ENCODE measurements at regions not wholly inside any gene's neighbourhood (a gene's known extent, or its start where the extent isn't known, plus 50 kb on each side); places are given as distances from the start of the nearest gene placed in this dataset.

DNA sequence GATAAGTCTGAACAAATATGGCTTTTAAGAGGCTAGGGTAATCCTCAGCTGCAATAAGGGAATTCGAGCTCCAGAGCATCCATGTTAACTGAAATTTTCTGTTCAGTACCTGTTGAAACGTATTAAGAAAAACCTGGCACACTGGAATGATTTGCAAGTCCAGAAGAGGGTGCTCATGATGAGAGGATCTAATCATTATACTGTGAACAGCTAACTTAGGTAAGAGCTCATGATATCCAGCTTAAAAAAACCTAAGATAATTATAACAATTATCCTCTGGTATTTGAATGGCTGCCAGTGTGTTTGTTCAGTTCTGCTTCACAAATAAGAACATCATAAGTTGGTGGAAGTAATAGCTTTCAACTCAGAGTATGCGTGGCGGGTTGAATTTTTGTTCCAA is 1118.3 kb upstream of the DDX18 start:
- H3K9me3 ChIP-seq (ENCODE audit: control insufficient read depth in 2 of 3, insufficient read depth in 1 of 3, low read length in 3 of 3) = no peaks in the 10 kb centered on the region
- H3K9ac ChIP-seq (ENCODE audit: low read length in 3 of 3) = no peak overlapping the region
- DNase-seq (peak in 1 of 5 donors; percentile 7), FAIRE-seq (no peak)
- no peaks in the 10 kb centered on the region for H3K36me3 ChIP-seq (ENCODE audit: control insufficient read depth in 2 of 3, insufficient read depth in 3 of 3, low read length in 3 of 3)
- no peaks in the 10 kb centered on the region for H3K27me3 ChIP-seq (ENCODE audit: control insufficient read depth, insufficient read depth, low read length)
- H3K27ac ChIP-seq (ENCODE audit: low read depth in 2 of 2, low read length in 2 of 2) = no peak overlapping the region
- H3K4me1 ChIP-seq (ENCODE audit: control insufficient read depth in 2 of 3, insufficient read depth in 2 of 3, low read depth in 1 of 3, low read length in 3 of 3) = no peaks in the 10 kb centered on the region
- intact Hi-C loops (cut with DNase I) = no loop called here
- no peak overlapping the region for H3K4me3 ChIP-seq (ENCODE audit: low read length in 3 of 3)
- TF ChIP-seq, protein P1, sequence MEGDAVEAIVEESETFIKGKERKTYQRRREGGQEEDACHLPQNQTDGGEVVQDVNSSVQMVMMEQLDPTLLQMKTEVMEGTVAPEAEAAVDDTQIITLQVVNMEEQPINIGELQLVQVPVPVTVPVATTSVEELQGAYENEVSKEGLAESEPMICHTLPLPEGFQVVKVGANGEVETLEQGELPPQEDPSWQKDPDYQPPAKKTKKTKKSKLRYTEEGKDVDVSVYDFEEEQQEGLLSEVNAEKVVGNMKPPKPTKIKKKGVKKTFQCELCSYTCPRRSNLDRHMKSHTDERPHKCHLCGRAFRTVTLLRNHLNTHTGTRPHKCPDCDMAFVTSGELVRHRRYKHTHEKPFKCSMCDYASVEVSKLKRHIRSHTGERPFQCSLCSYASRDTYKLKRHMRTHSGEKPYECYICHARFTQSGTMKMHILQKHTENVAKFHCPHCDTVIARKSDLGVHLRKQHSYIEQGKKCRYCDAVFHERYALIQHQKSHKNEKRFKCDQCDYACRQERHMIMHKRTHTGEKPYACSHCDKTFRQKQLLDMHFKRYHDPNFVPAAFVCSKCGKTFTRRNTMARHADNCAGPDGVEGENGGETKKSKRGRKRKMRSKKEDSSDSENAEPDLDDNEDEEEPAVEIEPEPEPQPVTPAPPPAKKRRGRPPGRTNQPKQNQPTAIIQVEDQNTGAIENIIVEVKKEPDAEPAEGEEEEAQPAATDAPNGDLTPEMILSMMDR (IDR thresholded peaks at IDR 0.05; ENCODE audit: borderline replicate concordance, extremely low read depth, insufficient read depth) = no peak

DNA sequence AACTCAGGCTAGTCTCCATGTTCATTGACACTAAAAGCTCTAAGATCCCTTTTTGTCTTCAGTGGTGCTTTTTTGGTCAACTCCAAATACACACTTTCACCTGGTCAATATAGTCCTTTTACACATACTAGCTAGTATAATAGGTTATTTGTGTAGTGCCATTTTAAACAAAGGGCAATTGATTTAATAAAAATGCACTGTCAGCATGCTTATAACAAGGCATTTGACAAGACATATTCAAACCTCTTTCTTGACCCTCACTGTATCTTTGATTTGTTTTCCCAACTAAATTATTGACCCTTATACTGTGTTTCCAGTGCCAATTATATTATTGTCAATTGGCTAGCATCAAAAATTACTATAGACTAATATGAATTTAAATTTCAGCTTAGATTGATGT is 1117.6 kb upstream of the DDX18 start:
- Histone ChIP-seq H3K9ac (ENCODE audit: low read length in 3 of 3) (no peak overlapping the region), H3K27ac (ENCODE audit: low read depth in 2 of 2, low read length in 2 of 2) (no peak overlapping the region), H3K9me3 (ENCODE audit: control insufficient read depth in 2 of 3, insufficient read depth in 1 of 3, low read length in 3 of 3) (no peaks in the 10 kb centered on the region), H3K4me1 (ENCODE audit: control insufficient read depth in 2 of 3, insufficient read depth in 2 of 3, low read depth in 1 of 3, low read length in 3 of 3) (no peaks in the 10 kb centered on the region), H3K4me3 (ENCODE audit: low read length in 3 of 3) (no peak overlapping the region), H3K27me3 (ENCODE audit: control insufficient read depth, insufficient read depth, low read length) (no peaks in the 10 kb centered on the region), H3K36me3 (ENCODE audit: control insufficient read depth in 2 of 3, insufficient read depth in 3 of 3, low read length in 3 of 3) (no peaks in the 10 kb centered on the region)
- DNase-seq (no peak), FAIRE-seq (no peak)
- TF ChIP-seq, protein P1 (IDR thresholded peaks at IDR 0.05; ENCODE audit: borderline replicate concordance, extremely low read depth, insufficient read depth) = no peak
- intact Hi-C loops (cut with DNase I) = no loop called here

DNA sequence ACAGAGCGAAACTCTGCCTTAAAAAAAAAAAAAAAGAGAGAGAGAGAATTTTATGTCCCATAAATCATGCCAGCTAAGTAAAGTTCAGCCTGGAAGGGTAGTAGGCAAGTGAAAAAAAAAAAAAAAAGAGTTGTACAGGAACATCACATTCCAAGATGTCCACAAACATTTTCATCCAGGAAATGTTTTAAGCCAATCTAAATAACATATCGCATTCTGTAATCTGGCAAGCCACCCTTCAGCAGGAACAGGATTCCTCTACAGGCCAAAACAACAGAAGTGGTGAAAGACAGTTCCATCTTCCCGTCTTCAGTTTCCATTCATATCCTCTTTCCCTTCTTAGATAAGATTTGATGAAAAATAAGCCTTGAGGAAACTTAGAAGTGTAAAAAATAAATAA is 1108.1 kb upstream of the DDX18 start:
- H3K36me3 ChIP-seq (ENCODE audit: control insufficient read depth in 2 of 3, insufficient read depth in 3 of 3, low read length in 3 of 3) = no peaks in the 10 kb centered on the region
- no peaks in the 10 kb centered on the region for H3K9me3 ChIP-seq (ENCODE audit: control insufficient read depth in 2 of 3, insufficient read depth in 1 of 3, low read length in 3 of 3)
- intact Hi-C loops (cut with DNase I) = no loop called here
- FAIRE-seq (no peak), DNase-seq (no peak)
- no peaks in the 10 kb centered on the region for H3K27me3 ChIP-seq (ENCODE audit: control insufficient read depth, insufficient read depth, low read length)
- H3K27ac ChIP-seq (ENCODE audit: low read depth in 2 of 2, low read length in 2 of 2) = no peak overlapping the region
- no peaks in the 10 kb centered on the region for H3K4me1 ChIP-seq (ENCODE audit: control insufficient read depth in 2 of 3, insufficient read depth in 2 of 3, low read depth in 1 of 3, low read length in 3 of 3)
- no peak overlapping the region for H3K9ac ChIP-seq (ENCODE audit: low read length in 3 of 3)
- TF ChIP-seq, protein P1 (IDR thresholded peaks at IDR 0.05; ENCODE audit: borderline replicate concordance, extremely low read depth, insufficient read depth) = no peak
- H3K4me3 ChIP-seq (ENCODE audit: low read length in 3 of 3) = no peak overlapping the region

DNA sequence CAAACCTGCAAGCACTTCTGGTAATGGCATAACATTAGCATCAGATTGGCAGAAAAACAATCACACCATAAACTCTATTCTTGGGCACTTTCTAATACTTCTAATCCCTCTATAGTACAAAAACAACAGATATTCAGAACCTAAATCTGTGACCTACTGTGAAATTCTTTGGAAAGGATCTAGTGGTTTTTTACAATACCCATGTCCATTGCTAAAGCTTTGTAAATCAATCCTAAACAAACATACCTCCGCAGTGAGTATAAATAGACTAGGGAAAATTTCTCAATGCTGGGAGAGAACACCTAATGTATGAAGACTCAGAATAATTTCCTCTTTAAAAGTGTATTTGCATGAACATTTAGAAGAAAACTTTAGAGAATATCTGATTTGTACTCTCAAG is 1098.5 kb upstream of the DDX18 start:
- TF ChIP-seq, protein P1 (IDR thresholded peaks at IDR 0.05; ENCODE audit: borderline replicate concordance, extremely low read depth, insufficient read depth) = no peak
- Histone ChIP-seq H3K4me1 (ENCODE audit: control insufficient read depth in 2 of 3, insufficient read depth in 2 of 3, low read depth in 1 of 3, low read length in 3 of 3) (no peaks in the 10 kb centered on the region), H3K4me3 (ENCODE audit: low read length in 3 of 3) (no peak overlapping the region), H3K9ac (ENCODE audit: low read length in 3 of 3) (no peak overlapping the region), H3K36me3 (ENCODE audit: control insufficient read depth in 2 of 3, insufficient read depth in 3 of 3, low read length in 3 of 3) (no peaks in the 10 kb centered on the region), H3K9me3 (ENCODE audit: control insufficient read depth in 2 of 3, insufficient read depth in 1 of 3, low read length in 3 of 3) (no peaks in the 10 kb centered on the region), H3K27me3 (ENCODE audit: control insufficient read depth, insufficient read depth, low read length) (no peaks in the 10 kb centered on the region), H3K27ac (ENCODE audit: low read depth in 2 of 2, low read length in 2 of 2) (no peak overlapping the region)
- FAIRE-seq = no peak
- DNase-seq = no peak
- intact Hi-C loops (cut with DNase I) = no loop called here

Measured in kidney (tissue), 13 donors.